ENCODE measurements at regions not wholly inside any gene's neighbourhood (a gene's known extent, or its start where the extent isn't known, plus 50 kb on each side); places are given as distances from the start of the nearest gene placed in this dataset.

- Histone ChIP-seq H2AFZ (ENCODE audit: low read depth) (no peak overlapping the region), H3K4me3 (ENCODE audit: low read depth in 2 of 2, low read length in 1 of 2) (no peak overlapping the region), H3F3A (replicated peaks; ENCODE audit: insufficient read depth) (no peaks in the 10 kb centered on the region), H4K20me1 (ENCODE audit: insufficient read depth) (no peaks in the 10 kb centered on the region), H3K4me2 (no peak overlapping the region), H3K79me2 (ENCODE audit: insufficient read depth) (no peaks in the 10 kb centered on the region), H3K9me2 (no peaks in the 10 kb centered on the region), H3K9me3 (no peaks in the 10 kb centered on the region), H3K27me3 (ENCODE audit: insufficient read depth) (no peaks in the 10 kb centered on the region), H3K9ac (no peak overlapping the region), H3K4me1 (ENCODE audit: control insufficient read depth in 1 of 2, insufficient read depth in 2 of 2, low read depth in 1 of 2, low read length in 1 of 2) (no peaks in the 10 kb centered on the region), H3K36me3 (replicated peaks in 1 of 2; ENCODE audit: control insufficient read depth in 1 of 2, insufficient read depth in 2 of 2, low read length in 1 of 2) (no peaks in the 10 kb centered on the region), H3K27ac (ENCODE audit: low read depth in 2 of 2, low read length in 1 of 2) (no peak overlapping the region)
- no peak for DNase-seq
- TF ChIP-seq RFX5 (IDR thresholded peaks at IDR 0.05; ENCODE audit: low read length) (no peak), TCF12 (IDR thresholded peaks at IDR 0.05) (no peak), FOXM1 (IDR thresholded peaks at IDR 0.05; ENCODE audit: low read depth) (no peak), IRF3 (IDR thresholded peaks at IDR 0.05; ENCODE audit: low read depth, low read length) (no peak)
- CTCF ChIA-PET: interaction anchor here (0.7 to 0.8 kb wide), 2 partner anchors 72 to 409 kb away, joined by 3 read pairs; no protein-coding TSS in a partner anchor
- 64% methylated on average over 5 of the region's 5 CpGs for WGBS (ENCODE audit: low lambda C conversion rate)
- POLR2A ChIA-PET: no interaction called here
Observed at GRCh38 chr15:81843226-81843625, 202.6 kb downstream of the MEX3B start.

- ChIA-PET CTCF (no interaction called here), POLR2A (no interaction called here)
- no peak for TF ChIP-seq PBX3 (IDR thresholded peaks at IDR 0.05)
- no peak for TF ChIP-seq RCOR1 (IDR thresholded peaks at IDR 0.05; ENCODE audit: low read length)
- no peak for TF ChIP-seq SMC3 (IDR thresholded peaks at IDR 0.05; ENCODE audit: low read depth, low read length)
- TF ChIP-seq EP300 (IDR thresholded peaks at IDR 0.05; ENCODE audit: borderline replicate concordance in 1 of 2, low read depth in 1 of 2, low read length in 1 of 2): no peak
- no peak for TF ChIP-seq RFX5 (IDR thresholded peaks at IDR 0.05; ENCODE audit: low read length)
- TF ChIP-seq MEF2A (IDR thresholded peaks at IDR 0.05; ENCODE audit: borderline replicate concordance, low read depth): no peak
- TF ChIP-seq NRF1 (IDR thresholded peaks at IDR 0.05; ENCODE audit: low read depth, low read length): no peak
- TF ChIP-seq USF2 (IDR thresholded peaks at IDR 0.05; ENCODE audit: borderline replicate concordance, low read depth, low read length): no peak
- TF ChIP-seq ELF1 (IDR thresholded peaks at IDR 0.05): no peak
- TF ChIP-seq ZBTB33 (IDR thresholded peaks at IDR 0.05; ENCODE audit: borderline replicate concordance, low read depth): no peak
- no peak for TF ChIP-seq USF1 (IDR thresholded peaks at IDR 0.05; ENCODE audit: borderline replicate concordance, low read depth)
- TF ChIP-seq SIN3A (IDR thresholded peaks at IDR 0.05; ENCODE audit: borderline replicate concordance, low read depth, low read length): no peak
- no peak for TF ChIP-seq FOXJ3 (CRISPR knock-in tag; IDR thresholded peaks at IDR 0.05)
- no peak for TF ChIP-seq TEAD4 (IDR thresholded peaks at IDR 0.05; ENCODE audit: borderline replicate concordance, insufficient read depth)
- no peak for TF ChIP-seq POLR2AphosphoS5 (IDR thresholded peaks at IDR 0.05; ENCODE audit: low read depth, low read length)
- Histone ChIP-seq H3F3A (replicated peaks; ENCODE audit: insufficient read depth) (no peaks in the 10 kb centered on the region), H3K36me3 (replicated peaks in 1 of 2; ENCODE audit: control insufficient read depth in 1 of 2, insufficient read depth in 2 of 2, low read length in 1 of 2) (no peaks in the 10 kb centered on the region), H3K79me2 (ENCODE audit: insufficient read depth) (no peaks in the 10 kb centered on the region), H2AFZ (ENCODE audit: low read depth) (no peak overlapping the region), H3K4me3 (ENCODE audit: low read depth in 2 of 2, low read length in 1 of 2) (no peak overlapping the region), H3K9ac (no peak overlapping the region), H3K4me2 (no peak overlapping the region), H3K27ac (ENCODE audit: low read depth in 2 of 2, low read length in 1 of 2) (no peak overlapping the region), H3K27me3 (ENCODE audit: insufficient read depth) (no peaks in the 10 kb centered on the region), H3K4me1 (ENCODE audit: control insufficient read depth in 1 of 2, insufficient read depth in 2 of 2, low read depth in 1 of 2, low read length in 1 of 2) (no peaks in the 10 kb centered on the region), H3K9me2 (no peaks in the 10 kb centered on the region), H3K9me3 (no peaks in the 10 kb centered on the region), H4K20me1 (ENCODE audit: insufficient read depth) (no peaks in the 10 kb centered on the region)
- 14% methylated on average over 2 of the region's 2 CpGs for WGBS (ENCODE audit: low lambda C conversion rate)
- no peak for DNase-seq
Observed at GRCh38 chr15:81839387-81839786, 206.4 kb downstream of the MEX3B start.
